NCI-H748 treated with DMSO at 0.1 percent for 48 hours (cell line): ENCODE measurements at regions not wholly inside any gene's neighbourhood (a gene's known extent, or its start where the extent isn't known, plus 50 kb on each side); places are given as distances from the start of the nearest gene placed in this dataset.
"Not testable (repeated sequence)": the region's sequence is repeated elsewhere in the genome, so short reads cannot be mapped to it uniquely, and the experiment has no call there.

ENCODE experiments used
- DNase-seq: peaks from one replicate; lab custom pipeline; 2025; lab: John Stamatoyannopoulos, UW

GRCh38 chr11:21625982-21626381 lies 566.9 kb upstream of the ANO5 start:
- no peak for DNase-seq

- DNase-seq = no peak
Measured at GRCh38 chr11:21628641-21629040, 564.2 kb upstream of the ANO5 start.

- DNase-seq = no peak
Measured at GRCh38 chr11:21630934-21631478, 561.9 kb upstream of the ANO5 start.

- no peak for DNase-seq
Measured at GRCh38 chr11:21631991-21632390, 560.9 kb upstream of the ANO5 start.

- DNase-seq = no peak
Measured at GRCh38 chr11:21634491-21634890, 558.4 kb upstream of the ANO5 start.

- no peak for DNase-seq
Measured at GRCh38 chr11:21634956-21635355, 557.9 kb upstream of the ANO5 start.

- no peak for DNase-seq
Measured at GRCh38 chr11:21635394-21636145, 557.3 kb upstream of the ANO5 start.

GRCh38 chr11:21636561-21636960 lies 556.3 kb upstream of the ANO5 start:
- no peak for DNase-seq

- DNase-seq = no peak
Measured at GRCh38 chr11:21640491-21640890, 552.4 kb upstream of the ANO5 start.

- no peak for DNase-seq
Measured at GRCh38 chr11:21641869-21642268, 551.0 kb upstream of the ANO5 start.

GRCh38 chr11:21646351-21646750 lies 546.5 kb upstream of the ANO5 start:
- DNase-seq = no peak

- DNase-seq = no peak
Measured at GRCh38 chr11:21650961-21651360, 541.9 kb upstream of the ANO5 start.

- DNase-seq = peak; percentile 94
Measured at GRCh38 chr11:21653951-21654421, 538.9 kb upstream of the ANO5 start.

GRCh38 chr11:21656065-21656464 lies 536.8 kb upstream of the ANO5 start:
- no peak for DNase-seq

GRCh38 chr11:21658654-21659193 lies 534.2 kb upstream of the ANO5 start:
- DNase-seq = no peak

GRCh38 chr11:21659377-21659776 lies 533.5 kb upstream of the ANO5 start:
- not testable (repeated sequence) for DNase-seq

- DNase-seq = no peak
Measured at GRCh38 chr11:21659961-21660360, 532.9 kb upstream of the ANO5 start.

- DNase-seq = no peak
Measured at GRCh38 chr11:21675049-21675616, 517.8 kb upstream of the ANO5 start.

GRCh38 chr11:21687643-21688042 lies 505.2 kb upstream of the ANO5 start:
- no peak for DNase-seq

GRCh38 chr11:21704539-21704938 lies 488.3 kb upstream of the ANO5 start:
- DNase-seq = no peak

- no peak for DNase-seq
Measured at GRCh38 chr11:21707116-21707739, 485.7 kb upstream of the ANO5 start.

- no peak for DNase-seq
Measured at GRCh38 chr11:21710809-21711208, 482.1 kb upstream of the ANO5 start.

- DNase-seq = no peak
Measured at GRCh38 chr11:21711341-21711740, 481.5 kb upstream of the ANO5 start.
